D721Med (cell line): ENCODE measurements at regions not wholly inside any gene's neighbourhood (a gene's known extent, or its start where the extent isn't known, plus 50 kb on each side); places are given as distances from the start of the nearest gene placed in this dataset.
"Not testable (repeated sequence)": the region's sequence is repeated elsewhere in the genome, so short reads cannot be mapped to it uniquely, and the experiment has no call there.

Source experiments
- DNase-seq: peaks from one replicate; pipeline ENCODE4 v3.0.0; 2011; ENCODE audit warnings: low spot score; ENCODE audit not compliant: insufficient read length
- FAIRE-seq: peaks from 2 replicates; lab custom pipeline; 2011; peaks lifted over from hg19 to GRCh38; lab: Jason Lieb, UNC
- TF ChIP-seq, protein P1 (sequence below): IDR thresholded peaks from 2 replicates; pipeline ENCODE4 v1.5.1; 2012; ENCODE audit warnings: mild to moderate bottlenecking, control low read depth; ENCODE audit not compliant: insufficient read depth; ENCODE audit errors: missing control alignments

- TF ChIP-seq, protein P1, sequence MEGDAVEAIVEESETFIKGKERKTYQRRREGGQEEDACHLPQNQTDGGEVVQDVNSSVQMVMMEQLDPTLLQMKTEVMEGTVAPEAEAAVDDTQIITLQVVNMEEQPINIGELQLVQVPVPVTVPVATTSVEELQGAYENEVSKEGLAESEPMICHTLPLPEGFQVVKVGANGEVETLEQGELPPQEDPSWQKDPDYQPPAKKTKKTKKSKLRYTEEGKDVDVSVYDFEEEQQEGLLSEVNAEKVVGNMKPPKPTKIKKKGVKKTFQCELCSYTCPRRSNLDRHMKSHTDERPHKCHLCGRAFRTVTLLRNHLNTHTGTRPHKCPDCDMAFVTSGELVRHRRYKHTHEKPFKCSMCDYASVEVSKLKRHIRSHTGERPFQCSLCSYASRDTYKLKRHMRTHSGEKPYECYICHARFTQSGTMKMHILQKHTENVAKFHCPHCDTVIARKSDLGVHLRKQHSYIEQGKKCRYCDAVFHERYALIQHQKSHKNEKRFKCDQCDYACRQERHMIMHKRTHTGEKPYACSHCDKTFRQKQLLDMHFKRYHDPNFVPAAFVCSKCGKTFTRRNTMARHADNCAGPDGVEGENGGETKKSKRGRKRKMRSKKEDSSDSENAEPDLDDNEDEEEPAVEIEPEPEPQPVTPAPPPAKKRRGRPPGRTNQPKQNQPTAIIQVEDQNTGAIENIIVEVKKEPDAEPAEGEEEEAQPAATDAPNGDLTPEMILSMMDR = no peak
- FAIRE-seq (no peak), DNase-seq (no peak)
Measured at GRCh38 chr4:38534344-38535045, 129.5 kb upstream of the KLF3 start.

GRCh38 chr4:38535071-38535470, 128.9 kb upstream of the KLF3 start:
- not testable (repeated sequence) for DNase-seq, FAIRE-seq

DNA sequence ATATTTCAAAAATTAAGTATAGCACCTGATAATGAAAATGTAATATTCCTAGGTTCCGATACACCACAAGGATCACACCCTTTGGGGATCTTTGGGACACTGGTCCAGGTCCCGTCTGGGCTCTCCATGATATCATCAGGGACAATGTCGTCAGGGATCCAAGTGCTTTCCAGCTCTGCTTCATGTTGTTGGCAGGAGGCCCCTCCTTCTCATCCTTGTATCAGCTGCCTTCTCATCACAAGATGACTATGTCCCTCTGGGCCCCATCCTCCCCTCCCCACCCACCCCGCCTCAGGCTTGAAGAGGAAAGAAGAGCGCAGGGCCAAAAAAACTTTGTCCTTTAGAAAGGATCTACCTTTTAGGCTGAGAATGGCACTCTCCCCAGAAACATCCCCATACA, 128.3 kb upstream of the KLF3 start:
- TF ChIP-seq, protein P1 = no peak
- DNase-seq (no peak), FAIRE-seq (no peak)

GRCh38 chr4:38536716-38537115, 127.3 kb upstream of the KLF3 start:
- FAIRE-seq (no peak), DNase-seq (no peak)
- TF ChIP-seq, protein P1 = no peak

DNA sequence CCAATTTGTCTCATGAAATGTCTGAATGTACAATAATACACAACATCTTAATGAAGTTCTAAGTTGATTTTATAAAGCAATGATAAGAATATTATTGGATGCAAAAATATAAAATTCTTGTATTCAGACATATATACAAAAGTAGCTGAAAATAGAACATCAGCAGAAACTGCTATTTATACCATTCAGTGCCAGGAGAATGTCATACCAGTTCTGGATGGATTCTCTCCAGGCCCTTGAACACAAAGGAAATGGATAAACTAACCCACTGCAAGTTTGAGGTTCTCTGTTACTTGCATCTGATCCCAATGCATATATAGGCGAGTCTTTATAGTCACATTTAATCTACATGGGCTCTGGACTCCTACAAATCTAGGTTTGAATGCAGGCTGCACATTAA, 126.3 kb upstream of the KLF3 start:
- DNase-seq = no peak
- TF ChIP-seq, protein P1 = no peak
- FAIRE-seq = no peak

DNA sequence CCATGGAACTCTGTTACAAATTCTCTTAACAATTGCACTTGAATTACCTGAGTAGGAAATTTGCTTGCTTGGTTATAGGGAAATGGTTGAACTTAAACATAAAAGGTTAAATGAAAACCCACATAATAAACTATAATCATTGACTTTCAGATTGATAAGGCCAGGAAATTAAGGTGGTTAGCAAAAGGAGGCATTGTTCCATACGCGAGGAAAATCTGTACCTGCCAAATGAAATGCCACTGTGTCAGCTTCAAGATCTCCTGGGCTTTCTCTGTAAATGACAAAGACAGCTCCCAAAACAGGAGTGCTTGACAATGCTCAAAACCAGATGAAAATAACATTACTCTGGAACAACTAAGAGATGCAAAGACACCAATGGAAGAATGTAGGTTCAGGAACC, 125.5 kb upstream of the KLF3 start:
- TF ChIP-seq, protein P1 = no peak
- no peak for FAIRE-seq

GRCh38 chr4:38539501-38539900, 124.5 kb upstream of the KLF3 start:
- no peak for FAIRE-seq
- TF ChIP-seq, protein P1 = no peak
- no peak for DNase-seq

More for the DNA sequence above, 125.5 kb upstream of the KLF3 start:
- DNase-seq = no peak
